Muscle layer of colon (tissue), 2 donors: ENCODE measurements at regions not wholly inside any gene's neighbourhood (a gene's known extent, or its start where the extent isn't known, plus 50 kb on each side); places are given as distances from the start of the nearest gene placed in this dataset.

ENCODE experiments used
- H3K27ac ChIP-seq: one replicate; pipeline ENCODE4 v1.7.0; 2013; ENCODE audit warnings: low read depth, mild to moderate bottlenecking, low read length, moderate library complexity
- H3K27me3 ChIP-seq, 2 donors: one replicate each; pipeline ENCODE4 v1.7.0; 2013; ENCODE audit warnings: low read length in 2 of 2, mild to moderate bottlenecking in 2 of 2; ENCODE audit not compliant: insufficient read depth in 2 of 2, control insufficient read depth in 1 of 2
- H3K36me3 ChIP-seq: one replicate; pipeline ENCODE4 v1.7.0; 2013; ENCODE audit warnings: mild to moderate bottlenecking, low read length; ENCODE audit not compliant: insufficient read depth
- H3K4me1 ChIP-seq: one replicate; pipeline ENCODE4 v1.7.0; 2013; ENCODE audit warnings: mild to moderate bottlenecking, low read length; ENCODE audit not compliant: insufficient read depth
- H3K4me3 ChIP-seq, 2 donors: one replicate each; pipeline ENCODE4 v1.7.0; 2013; ENCODE audit warnings: low read length in 2 of 2, low read depth in 1 of 2, mild to moderate bottlenecking in 1 of 2, moderate library complexity in 1 of 2
- H3K9ac ChIP-seq: one replicate; pipeline ENCODE4 v1.7.0; 2013; ENCODE audit warnings: low read length
- H3K9me3 ChIP-seq: one replicate; pipeline ENCODE4 v1.7.0; 2013; ENCODE audit warnings: mild to moderate bottlenecking, low read length
- donor health status: abdominal sarcoma.
- donor health status: Adenocarcinoma of cecum.

GRCh38 chr2:120415728-120416509 is 70.0 kb downstream of the INHBB start:
- H3K9ac ChIP-seq, result no peak overlapping the region
- no peaks in the 10 kb centered on the region for H3K36me3 ChIP-seq
- no peaks in the 10 kb centered on the region for H3K4me1 ChIP-seq
- no peaks in the 10 kb centered on the region for H3K9me3 ChIP-seq
- no peaks in the 10 kb centered on the region for H3K27me3 ChIP-seq
- H3K27ac ChIP-seq, result no peak overlapping the region
- H3K4me3 ChIP-seq, result no peak overlapping the region

GRCh38 chr2:120418174-120418787 is 72.3 kb downstream of the INHBB start:
- Histone ChIP-seq H3K36me3 (no peaks in the 10 kb centered on the region), H3K27me3 (no peaks in the 10 kb centered on the region), H3K4me1 (no peaks in the 10 kb centered on the region), H3K4me3 (no peak overlapping the region), H3K27ac (no peak overlapping the region), H3K9ac (no peak overlapping the region), H3K9me3 (no peaks in the 10 kb centered on the region)

- H3K9ac ChIP-seq, result no peak overlapping the region
- H3K27ac ChIP-seq, result no peak overlapping the region
- no peaks in the 10 kb centered on the region for H3K27me3 ChIP-seq
Observed at GRCh38 chr2:120419073-120419472, 73.1 kb downstream of the INHBB start.

GRCh38 chr2:120419955-120420354 is 74.0 kb downstream of the INHBB start:
- H3K4me3 ChIP-seq, result no peak overlapping the region
- H3K9ac ChIP-seq, result no peak overlapping the region
- no peaks in the 10 kb centered on the region for H3K9me3 ChIP-seq
- H3K27ac ChIP-seq, result no peak overlapping the region
- H3K36me3 ChIP-seq, result no peaks in the 10 kb centered on the region
- H3K27me3 ChIP-seq, result no peaks in the 10 kb centered on the region
- H3K4me1 ChIP-seq, result no peaks in the 10 kb centered on the region

More at GRCh38 chr2:120419073-120419472, 73.1 kb downstream of the INHBB start:
- Histone ChIP-seq H3K4me3 (no peak overlapping the region), H3K4me1 (no peaks in the 10 kb centered on the region), H3K9me3 (no peaks in the 10 kb centered on the region), H3K36me3 (no peaks in the 10 kb centered on the region)

- Histone ChIP-seq H3K4me3 (no peak overlapping the region), H3K27me3 (no peaks in the 10 kb centered on the region)
Observed at GRCh38 chr2:120421126-120421829, 75.3 kb downstream of the INHBB start.

GRCh38 chr2:120421830-120422175 is 75.9 kb downstream of the INHBB start:
- no peak overlapping the region for H3K27ac ChIP-seq

More at GRCh38 chr2:120421126-120421829, 75.3 kb downstream of the INHBB start:
- H3K9me3 ChIP-seq, result no peaks in the 10 kb centered on the region
- no peak overlapping the region for H3K9ac ChIP-seq
- H3K27ac ChIP-seq, result no peak overlapping the region
- no peaks in the 10 kb centered on the region for H3K4me1 ChIP-seq
- H3K36me3 ChIP-seq, result no peaks in the 10 kb centered on the region

GRCh38 chr2:120422465-120423160 is 76.7 kb downstream of the INHBB start:
- no peaks in the 10 kb centered on the region for H3K4me1 ChIP-seq
- H3K36me3 ChIP-seq, result no peaks in the 10 kb centered on the region
- no peaks in the 10 kb centered on the region for H3K27me3 ChIP-seq
- H3K4me3 ChIP-seq, result no peak overlapping the region
- no peak overlapping the region for H3K27ac ChIP-seq
- H3K9me3 ChIP-seq, result no peaks in the 10 kb centered on the region
- no peak overlapping the region for H3K9ac ChIP-seq

More at GRCh38 chr2:120421830-120422175, 75.9 kb downstream of the INHBB start:
- Histone ChIP-seq H3K4me1 (no peaks in the 10 kb centered on the region), H3K9me3 (no peaks in the 10 kb centered on the region), H3K4me3 (no peak overlapping the region), H3K27me3 (no peaks in the 10 kb centered on the region), H3K36me3 (no peaks in the 10 kb centered on the region), H3K9ac (no peak overlapping the region)

GRCh38 chr2:120423167-120423943 is 77.4 kb downstream of the INHBB start:
- no peak overlapping the region for H3K4me3 ChIP-seq
- no peaks in the 10 kb centered on the region for H3K9me3 ChIP-seq
- H3K9ac ChIP-seq, result no peak overlapping the region
- no peaks in the 10 kb centered on the region for H3K36me3 ChIP-seq
- no peaks in the 10 kb centered on the region for H3K4me1 ChIP-seq
- no peak overlapping the region for H3K27ac ChIP-seq
- H3K27me3 ChIP-seq, result no peaks in the 10 kb centered on the region

- no peaks in the 10 kb centered on the region for H3K9me3 ChIP-seq
- no peak overlapping the region for H3K9ac ChIP-seq
- H3K27me3 ChIP-seq, result no peaks in the 10 kb centered on the region
- no peak overlapping the region for H3K27ac ChIP-seq
- no peaks in the 10 kb centered on the region for H3K4me1 ChIP-seq
- H3K4me3 ChIP-seq, result no peak overlapping the region
- no peaks in the 10 kb centered on the region for H3K36me3 ChIP-seq
Observed at GRCh38 chr2:120424274-120424796, 78.4 kb downstream of the INHBB start.

- H3K9ac ChIP-seq, result no peak overlapping the region
- H3K27ac ChIP-seq, result no peak overlapping the region
- H3K4me3 ChIP-seq, result no peak overlapping the region
- no peaks in the 10 kb centered on the region for H3K4me1 ChIP-seq
- no peaks in the 10 kb centered on the region for H3K36me3 ChIP-seq
- no peaks in the 10 kb centered on the region for H3K27me3 ChIP-seq
- H3K9me3 ChIP-seq, result no peaks in the 10 kb centered on the region
Observed at GRCh38 chr2:120425014-120425413, 79.1 kb downstream of the INHBB start.
